HCT116 (cell line): ENCODE measurements at regions not wholly inside any gene's neighbourhood (a gene's known extent, or its start where the extent isn't known, plus 50 kb on each side); places are given as distances from the start of the nearest gene placed in this dataset.

Experiments used
- ATAC-seq: fragments of 200-7000 bp; cut with Tn5 transposase; 2 replicates; pipeline ENCODE4 v1.9.1; 2020; ENCODE audit warnings: mild to moderate bottlenecking, moderate library complexity
- BruUV-seq: library from RNA; stranded (reverse); fragments of 400-500 nt; replicated peaks from 2 replicates; lab custom pipeline; 2021; lab: Mats Ljungman, UMichigan
- CTCF ChIA-PET: fragments of 300-600 bp; sonication (Branson Sonifier 250); formaldehyde crosslinking; loops from one replicate; lab custom pipeline; 2021; ENCODE audit warnings: antibody characterized with exemption; lab: Charles Lee
- POLR2A ChIA-PET: fragments of 300-600, 350-600 bp; sonication (Branson Sonifier 250); formaldehyde crosslinking; loops from one replicate; lab custom pipeline; 2021; ENCODE audit warnings: antibody characterized with exemption; lab: Charles Lee
- RAD21 ChIA-PET, 2 experiments: fragments of 300-600 bp; sonication (Branson Sonifier 250); formaldehyde crosslinking; loops; one replicate each; lab custom pipeline; 2023; ENCODE audit warnings: low total read pairs in 2 of 2; ENCODE audit not compliant: uncharacterized antibody in 2 of 2, unreplicated experiment in 2 of 2, low non-redundant PET in 1 of 2; lab: Charles Lee
- DNase-seq: peaks from one replicate; pipeline ENCODE4 v3.0.0-alpha.2; 2010; ENCODE audit warnings: low read depth, low spot score
- H2AFZ ChIP-seq: fragments of 200-600 bp; shearing (Covaris generic), sonication (generic); 2 replicates; pipeline ENCODE4 v1.6.1; 2017; ENCODE audit warnings: low read depth, mixed run types, mixed read lengths, antibody characterized with exemption, low read length; ENCODE audit not compliant: poor library complexity, severe bottlenecking
- H3K27ac ChIP-seq: 2 replicates; pipeline ENCODE4 v1.5.1; 2012; ENCODE audit warnings: low read depth, low read length
- H3K27me3 ChIP-seq: fragments of 200-600 bp; sonication (generic); 2 replicates; pipeline ENCODE4 v1.6.1; 2016; ENCODE audit warnings: mixed run types, low read length, mixed read lengths; ENCODE audit not compliant: insufficient read depth
- H3K36me3 ChIP-seq, 2 experiments: fragments of 200-500 bp in 1 of 2; fragments of 200-600 bp in 1 of 2; sonication (Bioruptor generic) in 1 of 2; sonication (generic) in 1 of 2; 2 replicates each; pipeline versions ENCODE4 v1.5.1 to v1.6.1; 2014 to 2016; ENCODE audit warnings: low read length in 2 of 2, inconsistent platforms in 1 of 2, mixed read lengths in 1 of 2, mixed run types in 1 of 2; ENCODE audit not compliant: insufficient read depth in 2 of 2, control insufficient read depth in 1 of 2
- H3K4me1 ChIP-seq, 2 experiments: fragments of 200-600 bp in 1 of 2; sonication (generic) in 1 of 2; 2 replicates each; pipeline versions ENCODE4 v1.5.1 to v1.6.1; 2012 to 2017; ENCODE audit warnings: low read length in 2 of 2, inconsistent platforms in 1 of 2, mild to moderate bottlenecking in 1 of 2, mixed read lengths in 1 of 2, mixed run types in 1 of 2, moderate library complexity in 1 of 2; ENCODE audit not compliant: insufficient read depth in 2 of 2, control insufficient read depth in 1 of 2
- H3K4me2 ChIP-seq: fragments of 200-600 bp; sonication (generic); 2 replicates; pipeline ENCODE4 v1.6.1; 2017; ENCODE audit warnings: mixed run types, low read length, mixed read lengths
- H3K4me3 ChIP-seq, 2 experiments: fragments of 200-600 bp in 1 of 2; sonication (generic) in 1 of 2; replicated peaks in 1 of 2; 2 replicates each; pipeline ENCODE4 v1.5.1; 2011 to 2016; ENCODE audit warnings: low read length in 2 of 2, control low read depth in 1 of 2, low read depth in 1 of 2, mild to moderate bottlenecking in 1 of 2, mixed read lengths in 1 of 2, mixed run types in 1 of 2
- H3K79me2 ChIP-seq: fragments of 200-600 bp; sonication (generic); 2 replicates; pipeline ENCODE4 v1.6.1; 2017; ENCODE audit warnings: mild to moderate bottlenecking, mixed run types, low read length, moderate library complexity, mixed read lengths; ENCODE audit not compliant: insufficient read depth
- H3K9ac ChIP-seq: fragments of 200-600 bp; sonication (generic); 2 replicates; pipeline ENCODE4 v1.6.1; 2016; ENCODE audit warnings: low read length, mixed read lengths
- H3K9me2 ChIP-seq: fragments of 200-600 bp; sonication (generic), shearing (Covaris generic); 2 replicates; pipeline ENCODE4 v1.6.1; 2017; ENCODE audit warnings: mixed run types, mild to moderate bottlenecking, moderate library complexity; ENCODE audit not compliant: insufficient read depth
- H3K9me3 ChIP-seq, 2 experiments: fragments of 200-500 bp in 1 of 2; fragments of 200-600 bp in 1 of 2; sonication (Bioruptor generic) in 1 of 2; sonication (generic) in 1 of 2; 2 replicates each; pipeline ENCODE4 v1.6.1; 2014 to 2017; ENCODE audit warnings: low read length in 2 of 2, mixed read lengths in 2 of 2, inconsistent platforms in 1 of 2, low read depth in 1 of 2, mild to moderate bottlenecking in 1 of 2, mixed run types in 1 of 2, moderate library complexity in 1 of 2; ENCODE audit not compliant: control insufficient read depth in 1 of 2, insufficient read depth in 1 of 2
- H4K20me1 ChIP-seq: fragments of 200-600 bp; sonication (generic), shearing (Covaris generic); 2 replicates; pipeline ENCODE4 v1.6.1; 2017; ENCODE audit warnings: mixed run types, mild to moderate bottlenecking, moderate library complexity; ENCODE audit not compliant: insufficient read depth
- ATF3 ChIP-seq: IDR thresholded peaks from 2 replicates; pipeline ENCODE4 v1.6.1; 2012
- CBX3 ChIP-seq: IDR thresholded peaks from 2 replicates; pipeline ENCODE4 v1.6.1; 2012; ENCODE audit warnings: low read depth
- CEBPB ChIP-seq: IDR thresholded peaks from 2 replicates; pipeline ENCODE4 v1.6.1; 2012; ENCODE audit warnings: low read depth
- ELF1 ChIP-seq: IDR thresholded peaks from 2 replicates; pipeline ENCODE4 v1.6.1; 2012; ENCODE audit warnings: low read depth, borderline replicate concordance
- EZH2 ChIP-seq: fragments of 200-600 bp; sonication (generic); IDR thresholded peaks from 2 replicates; pipeline ENCODE4 v1.6.1; 2017; ENCODE audit warnings: antibody characterized with exemption, mixed run types
- EZH2phosphoT487 ChIP-seq: fragments of 200-600 bp; IDR thresholded peaks from 2 replicates; pipeline ENCODE4 v1.6.1; 2018; ENCODE audit warnings: antibody characterized with exemption, borderline replicate concordance
- FOSL1 ChIP-seq: IDR thresholded peaks from 2 replicates; pipeline ENCODE4 v1.6.1; 2012; ENCODE audit warnings: low read depth
- JUND ChIP-seq: IDR thresholded peaks from 2 replicates; pipeline ENCODE4 v1.6.1; 2012
- POLR2A ChIP-seq: IDR thresholded peaks from 2 replicates; pipeline ENCODE4 v1.7.0; 2011; ENCODE audit warnings: borderline replicate concordance; ENCODE audit not compliant: insufficient read depth, insufficient read length; ENCODE audit errors: extremely low read depth
- POLR2AphosphoS5 ChIP-seq: IDR thresholded peaks from 2 replicates; pipeline ENCODE4 v1.6.1; 2011; ENCODE audit warnings: mild to moderate bottlenecking, low read depth, low read length, moderate library complexity
- RAD21 ChIP-seq: IDR thresholded peaks from 2 replicates; pipeline ENCODE4 v1.6.1; 2012; ENCODE audit warnings: low read depth, mild to moderate bottlenecking
- REST ChIP-seq: IDR thresholded peaks from 2 replicates; pipeline ENCODE4 v1.6.1; 2012; ENCODE audit warnings: low read depth
- SIN3A ChIP-seq: IDR thresholded peaks from 2 replicates; pipeline ENCODE4 v1.6.1; 2012; ENCODE audit warnings: low read depth
- SRF ChIP-seq: IDR thresholded peaks from 2 replicates; pipeline ENCODE4 v1.6.1; 2012; ENCODE audit warnings: low read depth
- TCF7L2 ChIP-seq: IDR thresholded peaks from 2 replicates; pipeline ENCODE4 v1.7.0; 2011; ENCODE audit warnings: borderline replicate concordance, inconsistent platforms; ENCODE audit not compliant: insufficient read depth, insufficient read length; ENCODE audit errors: extremely low read depth
- YY1 ChIP-seq: IDR thresholded peaks from 2 replicates; pipeline ENCODE4 v1.6.1; 2011; ENCODE audit warnings: low read length, low read depth, moderate library complexity, mild to moderate bottlenecking; ENCODE audit not compliant: insufficient replicate concordance; ENCODE audit errors: extremely low read depth
- ZBTB33 ChIP-seq: IDR thresholded peaks from 2 replicates; pipeline ENCODE4 v1.6.1; 2011; ENCODE audit warnings: mild to moderate bottlenecking, low read length, moderate library complexity; ENCODE audit not compliant: insufficient replicate concordance; ENCODE audit errors: extremely low read depth
- ZFX ChIP-seq: fragments of 450-650 bp; IDR thresholded peaks from 2 replicates; pipeline ENCODE4 v1.6.1; 2017
- intact Hi-C: fragments of 100-400 bp; cut with micrococcal nuclease; formaldehyde crosslinking; loops from 2 replicates; pipeline ENCODE4 v1.10.0; 2022
- TF ChIP-seq, protein P1 (sequence below), 3 experiments: fragments of 200-600 bp in 1 of 3; sonication (generic) in 1 of 3; IDR thresholded peaks in 2 of 3; conservative IDR thresholded peaks in 1 of 3; 2 replicates each; pipeline ENCODE4 v1.5.1; 2012 to 2017; ENCODE audit warnings: low read depth in 2 of 3, low read length in 2 of 3, antibody characterized with exemption in 1 of 3, borderline replicate concordance in 1 of 3, control low read depth in 1 of 3, mild to moderate bottlenecking in 1 of 3, mixed read lengths in 1 of 3, mixed run types in 1 of 3, moderate library complexity in 1 of 3; ENCODE audit not compliant: insufficient read depth in 1 of 3

DNA sequence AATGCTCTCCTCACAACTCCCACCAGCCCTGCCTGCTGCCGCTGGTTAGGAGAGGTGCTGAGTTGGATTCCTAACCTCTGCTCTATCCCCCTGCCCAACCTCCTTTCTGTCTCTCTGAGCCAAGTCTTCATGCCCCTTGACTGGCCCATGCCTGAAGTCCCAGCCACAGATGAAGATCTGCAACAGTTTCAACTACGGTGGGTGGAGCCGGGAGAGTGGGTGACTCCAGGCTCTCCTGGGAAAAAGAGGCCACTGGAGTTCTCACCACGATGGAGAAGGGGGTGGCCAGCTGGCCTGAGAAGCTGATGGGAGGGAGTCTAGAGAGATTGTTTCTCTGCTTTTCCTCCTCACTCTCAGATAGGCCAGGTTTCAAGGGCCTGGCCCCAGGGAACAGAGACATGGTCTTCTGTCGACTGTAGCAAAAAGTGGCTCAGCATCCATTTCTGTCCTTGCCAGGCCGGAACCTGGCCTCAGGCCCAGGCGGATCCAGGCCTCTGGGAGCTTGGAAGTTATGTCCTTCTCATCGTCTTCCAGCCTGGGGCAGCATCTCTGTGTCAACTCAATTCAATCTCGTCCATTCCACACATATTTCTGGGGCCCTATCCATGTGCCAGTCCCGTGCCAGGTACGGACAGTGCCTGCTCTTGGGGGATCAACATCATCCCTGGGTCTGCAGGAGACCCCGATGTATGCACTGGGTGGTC, 75.3 kb downstream of the INHBB start:
- Histone ChIP-seq H3K9me3 (no peaks in the 10 kb centered on the region), H3K79me2 (no peaks in the 10 kb centered on the region), H3K4me1 (no peaks in the 10 kb centered on the region), H3K4me3 (no peak overlapping the region), H2AFZ (no peak overlapping the region), H3K9ac (no peak overlapping the region), H4K20me1 (no peaks in the 10 kb centered on the region), H3K9me2 (no peaks in the 10 kb centered on the region), H3K4me2 (no peak overlapping the region), H3K27ac (no peak overlapping the region), H3K27me3 (peaks cover 24% of the 10 kb centered on the region; the same call in 1 of the 2 replicates), H3K36me3 (no peaks in the 10 kb centered on the region)
- ATAC-seq (no peak), DNase-seq (no peak)
- BruUV-seq: no TSS peak
- POLR2A ChIA-PET: no interaction called here
- intact Hi-C loops: no loop called here
- RAD21 ChIA-PET: no interaction called here
- CTCF ChIA-PET: no interaction called here
- TF ChIP-seq POLR2A: no peak
- TF ChIP-seq SIN3A: no peak
- no peak for TF ChIP-seq TCF7L2
- TF ChIP-seq EZH2phosphoT487: no peak
- TF ChIP-seq RAD21: no peak
- TF ChIP-seq ZBTB33: no peak
- no peak for TF ChIP-seq SRF
- TF ChIP-seq ZFX: no peak
- no peak for TF ChIP-seq ATF3
- TF ChIP-seq, protein P1, sequence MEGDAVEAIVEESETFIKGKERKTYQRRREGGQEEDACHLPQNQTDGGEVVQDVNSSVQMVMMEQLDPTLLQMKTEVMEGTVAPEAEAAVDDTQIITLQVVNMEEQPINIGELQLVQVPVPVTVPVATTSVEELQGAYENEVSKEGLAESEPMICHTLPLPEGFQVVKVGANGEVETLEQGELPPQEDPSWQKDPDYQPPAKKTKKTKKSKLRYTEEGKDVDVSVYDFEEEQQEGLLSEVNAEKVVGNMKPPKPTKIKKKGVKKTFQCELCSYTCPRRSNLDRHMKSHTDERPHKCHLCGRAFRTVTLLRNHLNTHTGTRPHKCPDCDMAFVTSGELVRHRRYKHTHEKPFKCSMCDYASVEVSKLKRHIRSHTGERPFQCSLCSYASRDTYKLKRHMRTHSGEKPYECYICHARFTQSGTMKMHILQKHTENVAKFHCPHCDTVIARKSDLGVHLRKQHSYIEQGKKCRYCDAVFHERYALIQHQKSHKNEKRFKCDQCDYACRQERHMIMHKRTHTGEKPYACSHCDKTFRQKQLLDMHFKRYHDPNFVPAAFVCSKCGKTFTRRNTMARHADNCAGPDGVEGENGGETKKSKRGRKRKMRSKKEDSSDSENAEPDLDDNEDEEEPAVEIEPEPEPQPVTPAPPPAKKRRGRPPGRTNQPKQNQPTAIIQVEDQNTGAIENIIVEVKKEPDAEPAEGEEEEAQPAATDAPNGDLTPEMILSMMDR (IDR thresholded peaks at IDR 0.05 in 2 of 3, conservative IDR thresholded peaks at IDR 0.05 in 1 of 3; ENCODE audit: borderline replicate concordance in 1 of 3, insufficient read depth in 1 of 3, low read depth in 2 of 3, low read length in 2 of 3): no peak
- no peak for TF ChIP-seq POLR2AphosphoS5
- TF ChIP-seq CEBPB: no peak
- TF ChIP-seq REST: no peak
- TF ChIP-seq ELF1: no peak
- TF ChIP-seq FOSL1: no peak
- no peak for TF ChIP-seq CBX3
- TF ChIP-seq JUND: no peak
- no peak for TF ChIP-seq YY1
- TF ChIP-seq EZH2: no peak
